Hepatocyte (in vitro differentiated cells): ENCODE measurements at regions not wholly inside any gene's neighbourhood (a gene's known extent, or its start where the extent isn't known, plus 50 kb on each side); places are given as distances from the start of the nearest gene placed in this dataset.

ENCODE experiments used
- EZH2 ChIP-seq: fragments of 200-600 bp; sonication (generic); IDR thresholded peaks from 2 replicates; pipeline ENCODE4 v1.6.1; 2016; ENCODE audit warnings: antibody characterized with exemption, mild to moderate bottlenecking, borderline replicate concordance
- TF ChIP-seq, protein P1 (sequence below): fragments of 200-600 bp; sonication (generic); IDR thresholded peaks from 2 replicates; pipeline ENCODE4 v1.5.1; 2016; ENCODE audit warnings: antibody characterized with exemption, mild to moderate bottlenecking; ENCODE audit not compliant: poor library complexity

DNA sequence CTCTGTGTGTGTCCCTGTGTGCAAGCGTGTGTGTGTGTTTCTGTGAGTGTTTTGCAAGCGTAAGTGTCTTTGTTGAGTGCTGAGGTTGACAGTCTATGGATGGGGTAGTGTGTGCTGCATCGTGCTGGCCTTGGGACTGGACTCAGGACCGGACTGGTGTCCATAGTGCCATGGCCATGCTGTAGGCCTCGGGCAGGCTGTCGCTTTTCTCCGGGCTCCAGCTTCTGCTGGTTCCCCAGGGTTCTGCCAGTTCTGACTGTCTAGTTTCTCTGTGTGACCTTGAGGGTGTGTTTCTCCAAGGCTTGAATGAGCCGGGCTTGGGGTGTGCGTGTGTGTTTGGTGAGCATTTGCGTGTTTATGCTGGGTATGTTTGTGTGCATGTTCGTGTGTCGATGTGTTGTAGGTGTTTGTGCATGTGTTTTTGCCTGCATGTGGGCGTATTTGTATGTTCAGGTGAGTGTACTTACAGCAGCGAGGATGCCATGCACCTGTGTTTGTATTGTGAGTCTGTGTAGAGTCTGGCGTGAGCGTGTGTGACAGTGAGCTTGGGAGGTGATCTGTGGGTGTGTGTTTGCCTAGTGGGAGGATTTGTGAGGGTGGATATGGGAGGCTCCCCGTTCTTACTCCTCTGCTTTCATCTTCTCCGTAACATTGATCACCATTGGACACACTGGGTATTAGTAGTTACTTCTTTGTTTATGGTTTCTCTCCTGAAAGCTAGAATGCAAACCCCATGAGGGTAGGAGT lies 51.7 kb upstream of the POU3F1 start:
- TF ChIP-seq, protein P1, sequence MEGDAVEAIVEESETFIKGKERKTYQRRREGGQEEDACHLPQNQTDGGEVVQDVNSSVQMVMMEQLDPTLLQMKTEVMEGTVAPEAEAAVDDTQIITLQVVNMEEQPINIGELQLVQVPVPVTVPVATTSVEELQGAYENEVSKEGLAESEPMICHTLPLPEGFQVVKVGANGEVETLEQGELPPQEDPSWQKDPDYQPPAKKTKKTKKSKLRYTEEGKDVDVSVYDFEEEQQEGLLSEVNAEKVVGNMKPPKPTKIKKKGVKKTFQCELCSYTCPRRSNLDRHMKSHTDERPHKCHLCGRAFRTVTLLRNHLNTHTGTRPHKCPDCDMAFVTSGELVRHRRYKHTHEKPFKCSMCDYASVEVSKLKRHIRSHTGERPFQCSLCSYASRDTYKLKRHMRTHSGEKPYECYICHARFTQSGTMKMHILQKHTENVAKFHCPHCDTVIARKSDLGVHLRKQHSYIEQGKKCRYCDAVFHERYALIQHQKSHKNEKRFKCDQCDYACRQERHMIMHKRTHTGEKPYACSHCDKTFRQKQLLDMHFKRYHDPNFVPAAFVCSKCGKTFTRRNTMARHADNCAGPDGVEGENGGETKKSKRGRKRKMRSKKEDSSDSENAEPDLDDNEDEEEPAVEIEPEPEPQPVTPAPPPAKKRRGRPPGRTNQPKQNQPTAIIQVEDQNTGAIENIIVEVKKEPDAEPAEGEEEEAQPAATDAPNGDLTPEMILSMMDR = no peak
- no peak for TF ChIP-seq EZH2
